ENCODE measurements at regions not wholly inside any gene's neighbourhood (a gene's known extent, or its start where the extent isn't known, plus 50 kb on each side); places are given as distances from the start of the nearest gene placed in this dataset.

GRCh38 chr22:49140911-49141665 lies 686.6 kb downstream of the BRD1 start:
- DNase-seq: no peak

GRCh38 chr22:49139492-49140151 lies 688.1 kb downstream of the BRD1 start:
- no peak for DNase-seq

GRCh38 chr22:49138250-49138790 lies 689.4 kb downstream of the BRD1 start:
- no peak for DNase-seq

GRCh38 chr22:49137206-49137840 lies 690.4 kb downstream of the BRD1 start:
- DNase-seq: peak; percentile 62

GRCh38 chr22:49136816-49137180 lies 690.9 kb downstream of the BRD1 start:
- DNase-seq: no peak

GRCh38 chr22:49136041-49136815 lies 691.4 kb downstream of the BRD1 start:
- DNase-seq: no peak

- DNase-seq: no peak
Measured at GRCh38 chr22:49134076-49134475, 693.6 kb downstream of the BRD1 start.

GRCh38 chr22:49133541-49133940 lies 694.1 kb downstream of the BRD1 start:
- DNase-seq: no peak

GRCh38 chr22:49132009-49132408 lies 695.7 kb downstream of the BRD1 start:
- peak; percentile 90 for DNase-seq

GRCh38 chr22:49129736-49130135 lies 697.9 kb downstream of the BRD1 start:
- DNase-seq: no peak

- DNase-seq: no peak
Measured at GRCh38 chr22:49128874-49129273, 698.8 kb downstream of the BRD1 start.

- peak; percentile 29 for DNase-seq
Measured at GRCh38 chr22:49124608-49125007, 703.1 kb downstream of the BRD1 start.

GRCh38 chr22:49123621-49124192 lies 704.0 kb downstream of the BRD1 start:
- DNase-seq: no peak

GRCh38 chr22:49119551-49119952 lies 708.1 kb downstream of the BRD1 start:
- no peak for DNase-seq

GRCh38 chr22:49118065-49118464 lies 709.6 kb downstream of the BRD1 start:
- DNase-seq: no peak

- no peak for DNase-seq
Measured at GRCh38 chr22:49117486-49117885, 710.2 kb downstream of the BRD1 start.

GRCh38 chr22:49116486-49117120 lies 711.1 kb downstream of the BRD1 start:
- DNase-seq: no peak

GRCh38 chr22:49116021-49116420 lies 711.7 kb downstream of the BRD1 start:
- no peak for DNase-seq

- no peak for DNase-seq
Measured at GRCh38 chr22:49115197-49115596, 712.5 kb downstream of the BRD1 start.

- no peak for DNase-seq
Measured at GRCh38 chr22:49113758-49114157, 713.9 kb downstream of the BRD1 start.

GRCh38 chr22:49112661-49113626 lies 714.7 kb downstream of the BRD1 start:
- no peak for DNase-seq
